HEK293 (cell line): ENCODE measurements at regions not wholly inside any gene's neighbourhood (a gene's known extent, or its start where the extent isn't known, plus 50 kb on each side); places are given as distances from the start of the nearest gene placed in this dataset.

ENCODE experiments used
- CTCF ChIA-PET: fragments of 350-600 bp; formaldehyde crosslinking; extraction: SDS; loops from one replicate; lab custom pipeline; 2021; ENCODE audit warnings: antibody characterized with exemption; lab: Yijun Ruan, JAX
- POLR2A ChIA-PET: fragments of 300-600 bp; formaldehyde crosslinking; extraction: SDS; loops from one replicate; lab custom pipeline; 2020; ENCODE audit warnings: antibody characterized with exemption, inconsistent platforms; lab: Yijun Ruan, JAX
- H3K27ac ChIP-seq: fragments of 200-500 bp; sonication (Bioruptor generic); 2 replicates; pipeline ENCODE4 v1.5.1; 2014; ENCODE audit warnings: low read depth, low read length, control low read depth, inconsistent platforms; ENCODE audit errors: extremely low read depth
- H3K36me3 ChIP-seq, 2 experiments: fragments of 200-500 bp in 1 of 2; sonication (Bioruptor generic) in 1 of 2; 1 replicate in 1 of 2; 2 replicates in 1 of 2; pipeline ENCODE4 v1.5.1; 2014 to 2017; ENCODE audit warnings: inconsistent platforms in 2 of 2, low read length in 2 of 2; ENCODE audit not compliant: control insufficient read depth in 2 of 2, insufficient read depth in 1 of 2
- H3K4me1 ChIP-seq: fragments of 200-500 bp; sonication (Bioruptor generic); 2 replicates; pipeline ENCODE4 v1.5.1; 2014; ENCODE audit warnings: mild to moderate bottlenecking, low read length, inconsistent platforms; ENCODE audit not compliant: control insufficient read depth, insufficient read depth
- H3K4me3 ChIP-seq: 2 replicates; pipeline ENCODE4 v1.5.1; 2011; ENCODE audit warnings: low read depth, mild to moderate bottlenecking, control low read depth, low read length, moderate library complexity
- H3K9me3 ChIP-seq: fragments of 200-500 bp; sonication (Bioruptor generic); 2 replicates; pipeline ENCODE4 v1.5.1; 2014; ENCODE audit warnings: low read depth, low read length, inconsistent platforms; ENCODE audit not compliant: control insufficient read depth, insufficient read depth
- CTCF ChIP-seq: fragments of 450-650 bp; formaldehyde crosslinking; IDR thresholded peaks from 2 replicates; pipeline ENCODE4 v1.5.1; 2016; ENCODE audit warnings: missing biosample characterization, missing genetic modification characterization
- GLIS1 ChIP-seq: fragments of 450-650 bp; formaldehyde crosslinking; IDR thresholded peaks from 2 replicates; pipeline ENCODE4 v1.5.1; 2016; ENCODE audit warnings: missing biosample characterization, missing genetic modification characterization
- KLF1 ChIP-seq: fragments of 450-650 bp; formaldehyde crosslinking; IDR thresholded peaks from 2 replicates; pipeline ENCODE4 v1.5.1; 2016; ENCODE audit warnings: missing biosample characterization, missing genetic modification characterization
- OSR2 ChIP-seq: fragments of 450-650 bp; formaldehyde crosslinking; IDR thresholded peaks from 2 replicates; pipeline ENCODE4 v1.5.1; 2016; ENCODE audit warnings: missing biosample characterization, missing genetic modification characterization
- PBX3 ChIP-seq: sonication (generic); formaldehyde crosslinking; IDR thresholded peaks from 2 replicates; pipeline ENCODE4 v1.8.1; 2022; ENCODE audit warnings: mild to moderate bottlenecking, moderate library complexity, missing genetic modification reagents
- RBAK ChIP-seq: fragments of 450-650 bp; formaldehyde crosslinking; IDR thresholded peaks from 2 replicates; pipeline ENCODE4 v1.5.1; 2016; ENCODE audit warnings: missing biosample characterization, missing genetic modification characterization
- SCRT2 ChIP-seq: fragments of 450-650 bp; formaldehyde crosslinking; IDR thresholded peaks from 2 replicates; pipeline ENCODE4 v1.5.1; 2016; ENCODE audit warnings: missing biosample characterization, missing genetic modification characterization
- ZBTB20 ChIP-seq: fragments of 450-650 bp; formaldehyde crosslinking; IDR thresholded peaks from 2 replicates; pipeline ENCODE4 v1.5.1; 2016; ENCODE audit warnings: missing biosample characterization, missing genetic modification characterization
- ZBTB48 ChIP-seq: fragments of 450-650 bp; formaldehyde crosslinking; IDR thresholded peaks from 2 replicates; pipeline ENCODE4 v1.5.1; 2016; ENCODE audit warnings: missing biosample characterization, missing genetic modification characterization
- ZBTB8A ChIP-seq: fragments of 450-650 bp; formaldehyde crosslinking; IDR thresholded peaks from 2 replicates; pipeline ENCODE4 v1.5.1; 2016; ENCODE audit warnings: missing biosample characterization, missing genetic modification characterization
- ZEB2 ChIP-seq: fragments of 450-650 bp; formaldehyde crosslinking; IDR thresholded peaks from 2 replicates; pipeline ENCODE4 v1.5.1; 2016; ENCODE audit warnings: missing biosample characterization, missing genetic modification characterization
- ZFP69B ChIP-seq: fragments of 450-650 bp; formaldehyde crosslinking; IDR thresholded peaks from 2 replicates; pipeline ENCODE4 v1.5.1; 2016; ENCODE audit warnings: missing biosample characterization, missing genetic modification characterization
- ZIC2 ChIP-seq: fragments of 450-650 bp; formaldehyde crosslinking; IDR thresholded peaks from 2 replicates; pipeline ENCODE4 v1.5.1; 2016; ENCODE audit warnings: missing biosample characterization, missing genetic modification characterization
- ZNF2 ChIP-seq: fragments of 450-650 bp; formaldehyde crosslinking; IDR thresholded peaks from 2 replicates; pipeline ENCODE4 v1.5.1; 2016; ENCODE audit warnings: missing biosample characterization, missing genetic modification characterization
- ZNF221 ChIP-seq: fragments of 450-650 bp; formaldehyde crosslinking; IDR thresholded peaks from 2 replicates; pipeline ENCODE4 v1.5.1; 2017; ENCODE audit warnings: missing biosample characterization, missing genetic modification characterization, borderline replicate concordance
- ZNF292 ChIP-seq: fragments of 450-650 bp; formaldehyde crosslinking; IDR thresholded peaks from 2 replicates; pipeline ENCODE4 v1.5.1; 2016; ENCODE audit warnings: low read depth, missing biosample characterization, missing genetic modification characterization, borderline replicate concordance
- ZNF362 ChIP-seq: fragments of 450-650 bp; formaldehyde crosslinking; IDR thresholded peaks from 2 replicates; pipeline ENCODE4 v1.5.1; 2016; ENCODE audit warnings: missing biosample characterization, missing genetic modification characterization
- ZNF426 ChIP-seq: fragments of 450-650 bp; formaldehyde crosslinking; IDR thresholded peaks from 2 replicates; pipeline ENCODE4 v1.5.1; 2017; ENCODE audit warnings: missing biosample characterization, missing genetic modification characterization, mild to moderate bottlenecking, inconsistent platforms, moderate library complexity
- ZNF449 ChIP-seq: fragments of 450-650 bp; formaldehyde crosslinking; IDR thresholded peaks from 2 replicates; pipeline ENCODE4 v1.5.1; 2017; ENCODE audit warnings: missing biosample characterization, mild to moderate bottlenecking, missing genetic modification characterization, moderate library complexity
- ZNF585B ChIP-seq: fragments of 450-650 bp; formaldehyde crosslinking; IDR thresholded peaks from 2 replicates; pipeline ENCODE4 v1.5.1; 2016; ENCODE audit warnings: missing biosample characterization, missing genetic modification characterization
- ZNF623 ChIP-seq: fragments of 450-650 bp; formaldehyde crosslinking; IDR thresholded peaks from 2 replicates; pipeline ENCODE4 v1.5.1; 2016; ENCODE audit warnings: missing biosample characterization, missing genetic modification characterization
- ZNF654 ChIP-seq: fragments of 450-650 bp; formaldehyde crosslinking; IDR thresholded peaks from 2 replicates; pipeline ENCODE4 v1.5.1; 2016; ENCODE audit warnings: low read depth, missing biosample characterization, missing genetic modification characterization
- ZNF660 ChIP-seq: fragments of 450-650 bp; IDR thresholded peaks from 2 replicates; pipeline ENCODE4 v1.5.1; 2018; ENCODE audit warnings: missing biosample characterization, mild to moderate bottlenecking, missing genetic modification characterization

- no peak for TF ChIP-seq ZNF585B (tag by site-specific recombination)
- no peak for TF ChIP-seq RBAK (tag by site-specific recombination)
- TF ChIP-seq ZBTB20 (tag by site-specific recombination) = no peak
- no peak for TF ChIP-seq ZNF623 (tag by site-specific recombination)
- no peak for TF ChIP-seq KLF1
- TF ChIP-seq ZNF221 (tag by site-specific recombination) = no peak
- no peak for TF ChIP-seq ZBTB8A (tag by site-specific recombination)
- TF ChIP-seq ZNF449 (tag by site-specific recombination) = no peak
- no peak for TF ChIP-seq ZNF426 (tag by site-specific recombination)
- TF ChIP-seq ZNF292 (tag by site-specific recombination) = no peak
- no peak for TF ChIP-seq GLIS1
- no peak for TF ChIP-seq ZNF654
- TF ChIP-seq SCRT2 (tag by site-specific recombination) = no peak
- no peak for TF ChIP-seq ZBTB48 (tag by site-specific recombination)
- no peak for TF ChIP-seq OSR2
- Histone ChIP-seq H3K4me3 (no peak overlapping the region), H3K4me1 (peaks cover 4% of the 10 kb centered on the region; the same call in 1 of the 2 replicates), H3K36me3 (no peaks in the 10 kb centered on the region), H3K9me3 (no peaks in the 10 kb centered on the region), H3K27ac (no peak overlapping the region)
- ChIA-PET POLR2A (no interaction called here), CTCF (interaction anchor here (0.6 to 3.5 kb wide), 15 partner anchors 9 to 907 kb away, joined by 3 to 15 read pairs (median 4); no protein-coding TSS in a partner anchor)
Measured at GRCh38 chr5:159515197-159515596, 184.9 kb upstream of the IL12B start.

- ChIA-PET CTCF (interaction anchor here (0.6 to 3.5 kb wide), 33 partner anchors 9 to 951 kb away, joined by 3 to 15 read pairs (median 4); no protein-coding TSS in a partner anchor), POLR2A (interaction anchor here (0.6 kb wide), 1 partner anchor 471 kb away, joined by 3 read pairs; no protein-coding TSS in a partner anchor)
- H3K4me3 ChIP-seq = no peak overlapping the region
- no peaks in the 10 kb centered on the region for H3K9me3 ChIP-seq
- no peaks in the 10 kb centered on the region for H3K36me3 ChIP-seq
- TF ChIP-seq ZEB2 (tag by site-specific recombination) (0 out of 2 replicates have a peak, but pooled peaks have one; percentile 23), ZFP69B (no peak), CTCF (tag by site-specific recombination) (peak; percentile 58; the same call in 1 of the 2 replicates), GLIS1 (peak; percentile 57), ZNF654 (peak; percentile 54), ZNF2 (tag by site-specific recombination) (peak; percentile 72), ZIC2 (tag by site-specific recombination) (peak; percentile 18; the same call in 1 of the 2 replicates), ZNF362 (tag by site-specific recombination) (peak; percentile 94), PBX3 (CRISPR knock-in tag) (no peak), ZNF660 (tag by site-specific recombination) (0 out of 2 replicates have a peak, but pooled peaks have one; percentile 22)
- H3K27ac ChIP-seq = no peak overlapping the region
- no peaks in the 10 kb centered on the region for H3K4me1 ChIP-seq
Measured at GRCh38 chr5:159515909-159516415, 185.7 kb upstream of the IL12B start.
